ENCODE measurements at regions not wholly inside any gene's neighbourhood (a gene's known extent, or its start where the extent isn't known, plus 50 kb on each side); places are given as distances from the start of the nearest gene placed in this dataset.

DNA sequence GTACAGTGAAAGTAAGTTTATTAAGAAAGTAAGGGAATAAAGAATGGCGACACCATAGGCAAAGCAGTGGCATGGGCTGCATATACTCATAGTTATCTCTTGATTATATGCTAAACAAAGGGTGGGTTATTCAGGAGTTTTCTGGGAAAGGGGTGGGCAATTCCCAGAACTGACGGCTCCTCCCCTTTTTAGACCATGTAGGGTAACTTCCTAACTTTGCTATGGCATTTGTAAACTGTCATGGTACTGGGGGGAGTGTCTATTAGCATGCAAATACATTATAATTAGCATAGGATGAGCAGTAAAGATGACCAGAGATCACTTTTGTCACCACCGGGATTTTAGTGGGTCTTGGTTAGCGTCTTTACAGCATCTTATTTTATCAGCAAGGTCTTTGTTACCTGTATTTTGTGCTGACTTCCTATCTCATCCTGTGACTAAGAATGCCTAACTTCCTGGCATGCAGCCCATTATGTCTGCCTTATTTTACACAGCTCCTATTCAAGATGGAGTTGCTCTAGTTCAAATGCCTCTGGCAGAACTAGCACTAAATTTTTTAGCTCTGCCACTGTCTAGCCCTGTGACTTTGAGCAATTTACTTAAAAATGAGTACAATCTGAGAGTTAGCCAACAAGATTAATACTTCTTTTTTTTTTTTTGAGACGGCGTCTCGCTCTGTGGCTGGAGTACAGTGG, 110.3 kb upstream of the PALMD start:
- TF ChIP-seq GATA3 (IDR thresholded peaks at IDR 0.05; ENCODE audit: low read depth, low read length) (no peak), GATA2 (IDR thresholded peaks at IDR 0.05; ENCODE audit: low read depth, low read length) (no peak)

Data from SH-SY5Y (cell line).